GM21528 (cell line): ENCODE measurements at regions not wholly inside any gene's neighbourhood (a gene's known extent, or its start where the extent isn't known, plus 50 kb on each side); places are given as distances from the start of the nearest gene placed in this dataset.

Experiments
- ATAC-seq: cut with Tn5 transposase; IDR thresholded peaks from one replicate; pipeline ENCODE4 v1.9.1; 2021; ENCODE audit warnings: mild to moderate bottlenecking, moderate library complexity; ENCODE audit not compliant: unreplicated experiment, low FRiP score

DNA sequence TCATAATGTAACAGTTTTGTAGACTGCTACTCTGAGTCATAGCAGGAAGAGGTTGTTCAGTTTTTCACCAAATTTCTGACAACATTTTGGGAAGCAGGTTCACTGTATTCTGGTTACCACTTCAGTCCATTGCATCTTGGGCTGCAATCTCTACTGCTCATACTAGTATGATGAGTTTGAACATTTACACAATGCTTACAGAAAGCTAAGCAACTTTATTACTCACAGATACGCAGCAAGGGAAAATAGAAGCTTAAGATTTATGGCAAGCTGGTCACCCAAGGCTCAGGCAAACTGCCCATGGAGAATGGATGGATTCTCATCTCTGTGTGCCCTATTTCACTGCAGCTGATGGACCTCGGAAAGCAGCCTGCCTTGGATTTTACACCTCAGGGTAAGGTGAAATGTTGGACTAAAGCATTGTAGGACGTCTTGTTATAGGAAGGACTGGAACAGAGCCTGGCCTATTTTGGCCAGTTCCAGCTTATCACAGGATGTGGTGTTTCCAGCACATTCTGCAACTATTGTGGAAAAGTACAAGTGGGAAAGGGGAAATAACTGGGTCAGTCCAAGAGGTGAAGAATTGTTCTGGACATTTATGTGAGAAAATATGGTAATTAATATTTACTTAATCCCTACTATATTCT, 887.1 kb upstream of the AGA start:
- ATAC-seq = no peak

DNA sequence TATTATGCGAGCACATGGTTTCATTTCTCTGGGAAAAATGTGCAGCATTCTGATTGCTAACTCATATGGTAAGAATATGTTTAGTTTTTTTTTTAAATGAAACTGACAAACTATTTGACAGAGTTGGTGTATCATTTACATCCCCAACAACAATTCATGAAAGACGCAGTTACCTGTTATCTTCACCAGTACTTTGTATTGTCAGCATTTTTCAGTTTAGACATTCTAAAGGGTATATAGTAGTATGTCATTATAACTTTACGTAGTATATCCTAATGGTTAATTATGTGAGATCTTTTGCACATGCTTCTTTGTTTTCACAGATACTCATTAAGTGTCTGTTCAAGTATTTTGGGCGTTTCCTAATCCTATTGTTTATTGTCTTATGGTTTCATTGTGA, 891.1 kb upstream of the AGA start:
- ATAC-seq = no peak

DNA sequence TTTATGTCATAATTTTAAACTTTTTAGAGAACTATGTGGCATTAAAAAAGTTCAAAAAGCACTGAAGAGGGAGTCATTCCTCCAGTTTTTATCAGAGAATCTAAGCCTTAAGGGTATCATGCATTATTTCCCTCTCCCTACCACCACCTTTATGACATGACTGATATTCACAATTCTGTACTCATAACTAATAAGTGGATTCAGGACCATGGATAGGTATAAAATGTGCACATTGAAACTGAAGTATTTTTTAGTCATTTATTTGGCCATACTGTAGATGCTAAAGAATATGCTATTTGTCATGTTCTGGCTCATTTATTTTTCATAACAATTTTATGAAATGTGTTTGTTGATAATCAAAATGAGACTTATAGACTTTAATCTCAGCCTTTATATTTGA, 897.5 kb upstream of the AGA start:
- ATAC-seq = no peak

DNA sequence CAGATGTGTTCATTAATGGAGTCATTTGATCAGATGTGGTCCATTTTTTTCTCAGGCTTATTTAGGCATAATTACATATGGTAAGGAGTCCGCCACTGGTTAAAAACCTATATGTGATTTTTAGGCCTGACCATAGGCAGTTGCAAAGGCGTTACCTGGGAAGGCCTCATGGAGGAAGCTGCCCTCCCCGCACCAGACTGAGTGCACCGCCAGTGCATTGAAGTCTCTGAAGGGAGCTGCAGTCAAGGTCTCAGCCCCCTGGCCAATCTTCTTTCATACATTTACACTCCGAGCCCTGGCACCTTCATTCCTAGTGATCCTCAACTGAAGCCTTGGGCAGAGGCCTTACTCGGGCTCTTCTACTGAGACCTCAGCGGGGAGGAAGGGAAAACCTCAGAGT, 898.2 kb upstream of the AGA start:
- ATAC-seq = no peak

DNA sequence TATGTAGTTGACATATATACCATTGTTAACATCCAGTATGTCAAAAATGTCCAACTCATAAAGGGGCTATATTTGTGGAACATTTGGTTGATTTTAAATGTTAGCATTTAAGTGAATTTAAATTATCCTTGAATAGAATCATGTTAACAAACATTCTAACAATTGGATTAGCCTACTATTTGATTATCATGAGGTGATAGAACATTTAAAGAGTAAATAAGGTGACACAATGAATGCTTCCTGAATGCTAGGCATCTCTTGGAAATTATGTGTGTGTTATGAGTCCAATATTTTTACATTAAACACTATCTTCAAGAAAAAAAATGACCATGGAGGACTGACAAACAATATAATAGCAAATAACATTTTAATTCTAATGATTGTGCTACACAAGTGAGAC, 901.9 kb upstream of the AGA start:
- no peak for ATAC-seq

DNA sequence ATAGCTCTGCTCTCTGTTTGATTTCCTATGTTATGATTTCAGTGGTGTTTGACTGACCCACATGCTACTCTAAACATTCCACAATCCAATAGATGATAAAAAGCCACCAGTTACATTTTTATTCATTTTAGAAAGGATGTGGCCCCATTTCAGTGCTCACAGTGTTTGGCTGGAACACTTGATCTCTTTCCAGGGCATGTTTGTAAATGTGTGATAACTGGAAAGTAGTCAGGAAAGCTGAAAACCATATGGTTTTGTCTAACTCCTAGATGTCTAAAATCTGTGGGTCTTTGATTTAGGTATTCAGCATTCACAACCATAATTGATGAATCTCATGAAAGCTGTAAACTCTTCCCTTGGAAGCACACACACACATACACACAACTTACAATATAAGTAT, 904.9 kb upstream of the AGA start:
- ATAC-seq = no peak

DNA sequence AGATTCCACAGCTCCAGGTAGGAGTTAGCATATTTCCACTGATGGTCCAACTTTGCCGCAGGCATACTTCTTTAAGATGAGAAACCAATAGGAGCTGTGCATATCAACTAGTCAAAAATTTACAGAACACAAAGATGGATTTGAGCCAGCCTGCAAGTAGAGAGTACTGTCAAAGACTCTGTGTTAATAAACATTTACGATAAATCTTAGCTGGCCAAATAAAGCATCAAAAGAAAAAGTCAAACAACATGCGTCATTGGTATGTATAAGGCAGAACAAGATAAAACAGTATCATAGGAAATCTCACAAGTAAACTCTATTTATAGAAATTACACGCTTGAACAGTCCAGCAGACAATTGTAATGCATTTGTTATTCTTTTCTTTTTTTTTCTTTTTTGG, 907.4 kb upstream of the AGA start:
- ATAC-seq = no peak

DNA sequence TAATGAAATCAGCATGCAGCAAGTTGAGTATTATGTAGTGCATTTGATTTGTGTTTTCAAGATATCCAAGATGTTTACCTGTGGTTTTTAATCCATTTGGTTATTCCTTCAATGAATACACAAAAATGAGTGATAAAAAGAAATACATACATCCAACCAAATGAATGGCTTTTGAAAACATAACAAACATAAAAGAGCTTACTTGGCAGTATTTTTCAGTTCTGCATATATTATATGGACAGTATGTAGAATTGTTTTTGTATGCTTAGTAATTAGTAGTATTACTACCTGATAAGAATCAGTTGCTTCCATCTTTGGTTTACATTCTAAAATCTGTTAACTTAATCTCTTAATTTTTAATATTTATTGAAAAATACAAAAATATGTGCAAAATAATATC, 908.9 kb upstream of the AGA start:
- no peak for ATAC-seq

DNA sequence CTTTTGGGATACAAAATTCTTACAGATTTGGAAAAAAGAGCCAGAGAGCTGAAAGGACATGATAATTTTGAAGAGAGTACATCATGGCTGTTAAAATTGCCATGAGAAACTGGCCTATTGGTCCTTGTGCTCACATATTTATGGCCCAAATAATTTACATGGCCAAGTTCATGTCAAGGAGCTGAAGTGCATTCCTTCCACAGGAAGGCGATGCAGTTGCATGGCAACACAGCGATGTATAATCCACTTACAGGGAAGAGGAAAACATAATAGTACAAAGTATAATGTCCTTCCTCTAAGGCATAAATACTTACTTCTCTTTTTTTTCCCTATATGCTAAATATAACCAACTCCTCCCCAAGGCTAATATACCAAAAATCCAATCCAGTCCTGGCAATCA, 914.5 kb upstream of the AGA start:
- ATAC-seq = no peak

DNA sequence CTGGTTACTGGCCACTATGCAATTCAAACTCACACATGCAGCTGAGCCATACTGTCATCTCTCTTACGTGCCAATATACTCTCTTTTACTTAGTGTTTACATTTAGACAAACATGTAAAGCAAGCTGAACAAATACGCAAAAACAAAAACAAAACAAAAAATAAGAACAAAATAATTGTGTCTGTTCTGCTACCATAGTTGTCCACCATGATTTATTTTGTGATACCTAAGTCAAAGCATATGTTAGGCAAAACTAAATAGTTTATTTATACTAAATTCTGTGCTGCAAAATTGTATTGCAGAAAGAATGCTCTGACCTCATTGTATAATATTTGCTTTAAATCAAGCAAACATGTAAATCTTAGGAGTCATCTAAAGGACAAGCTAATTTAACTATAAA, 943.2 kb upstream of the AGA start:
- ATAC-seq = no peak

DNA sequence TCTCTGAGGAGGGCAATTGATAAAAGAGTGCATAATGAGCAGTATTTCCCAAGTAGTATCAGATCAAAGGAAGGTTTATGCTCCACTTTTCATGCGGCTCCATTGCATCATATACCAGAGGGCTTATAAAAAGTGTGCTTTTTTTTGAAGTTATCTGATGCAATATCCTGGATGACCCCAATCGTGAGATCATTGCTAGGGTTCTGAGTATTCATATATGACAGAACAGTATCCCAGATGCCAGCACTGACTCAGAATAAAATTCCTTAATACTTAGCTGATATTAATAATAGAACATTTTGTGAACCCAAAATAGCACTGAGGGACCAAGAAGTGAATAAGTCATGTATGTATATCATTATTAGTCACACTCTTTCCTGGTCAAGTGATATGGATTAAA, 945.5 kb upstream of the AGA start:
- no peak for ATAC-seq

DNA sequence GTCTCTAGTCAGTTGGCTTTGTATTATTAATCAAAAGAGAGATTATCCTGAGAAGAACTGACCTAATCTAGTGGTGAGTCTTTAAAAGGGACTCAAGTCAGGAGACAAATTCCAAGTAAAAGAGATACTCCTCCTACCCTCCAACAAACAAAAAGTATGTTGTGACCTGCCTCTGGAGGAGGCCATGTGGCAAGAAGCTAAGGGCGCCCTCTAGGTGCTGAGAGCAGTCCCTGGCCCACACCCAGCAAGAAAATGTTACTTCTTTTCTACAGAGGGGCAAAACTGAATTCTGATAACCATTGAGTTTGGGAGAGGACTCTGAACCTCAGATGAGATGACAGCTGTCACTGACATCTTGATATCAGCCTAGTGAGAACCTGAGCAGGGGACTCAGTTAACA, 953.6 kb upstream of the AGA start:
- ATAC-seq = no peak

DNA sequence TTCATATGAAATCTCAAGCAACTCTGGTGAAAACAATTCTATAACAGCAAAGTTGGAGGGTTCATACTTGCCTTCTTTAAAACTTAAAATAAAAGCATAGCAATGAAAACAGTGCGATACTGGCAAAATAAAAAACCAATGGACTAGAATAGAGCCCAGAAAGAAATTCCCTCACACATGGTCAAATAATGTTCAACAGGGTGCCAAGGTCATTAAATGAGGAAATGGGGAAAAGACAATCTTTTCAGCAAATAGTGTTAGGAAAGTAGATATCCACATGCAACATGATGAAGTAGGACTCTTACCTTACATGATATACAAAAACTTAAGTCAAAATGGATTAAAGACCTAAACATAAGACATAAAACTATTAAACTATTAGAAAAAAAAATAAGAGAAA, 970.2 kb upstream of the AGA start:
- ATAC-seq = no peak

DNA sequence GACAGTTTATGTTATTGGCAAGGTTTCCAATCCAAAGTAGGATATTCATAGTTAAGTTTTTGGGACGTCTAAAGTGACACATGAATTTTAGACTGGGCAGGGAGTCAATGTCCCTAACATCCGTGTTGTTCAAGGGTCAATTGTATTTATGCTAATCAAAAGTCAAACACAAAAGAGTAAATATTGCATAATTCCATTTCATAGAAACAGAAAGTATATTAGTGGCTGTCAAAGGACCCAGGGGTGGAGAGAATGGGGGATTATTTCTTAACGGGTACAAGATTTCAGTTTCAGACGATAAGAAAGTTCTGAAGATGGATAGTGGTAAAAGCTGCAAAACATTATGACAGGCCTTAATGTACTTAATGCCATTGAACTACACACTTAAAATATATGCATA, 971.8 kb upstream of the AGA start:
- no peak for ATAC-seq

DNA sequence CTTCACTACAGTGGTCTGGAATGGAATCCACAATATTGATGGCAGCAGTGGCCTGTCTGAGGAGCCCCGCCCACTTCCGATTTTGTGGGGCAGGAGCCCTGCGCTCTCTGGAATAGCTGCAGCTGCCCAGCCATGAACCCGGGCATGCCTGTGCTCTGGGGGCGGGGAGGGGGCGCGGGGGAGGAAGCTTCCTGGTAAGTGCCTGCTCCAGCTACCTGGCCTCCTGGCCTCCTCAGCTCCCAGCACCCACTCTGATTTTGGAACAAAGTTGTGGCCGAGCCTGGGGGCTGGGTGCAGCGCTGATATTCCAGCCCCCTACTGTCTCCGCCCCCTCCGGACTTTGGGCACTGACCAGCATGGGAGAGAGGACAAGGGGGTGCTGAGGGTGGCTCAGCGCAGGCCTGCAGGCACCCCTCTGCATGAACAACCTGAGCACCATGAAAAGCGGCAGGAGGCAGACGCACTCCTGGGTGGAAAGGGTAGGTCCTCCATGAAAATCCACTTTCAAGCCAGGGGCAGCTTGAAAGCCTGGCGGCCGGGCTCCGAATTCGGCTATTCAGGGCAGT, 972.7 kb upstream of the AGA start:
- no peak for ATAC-seq

DNA sequence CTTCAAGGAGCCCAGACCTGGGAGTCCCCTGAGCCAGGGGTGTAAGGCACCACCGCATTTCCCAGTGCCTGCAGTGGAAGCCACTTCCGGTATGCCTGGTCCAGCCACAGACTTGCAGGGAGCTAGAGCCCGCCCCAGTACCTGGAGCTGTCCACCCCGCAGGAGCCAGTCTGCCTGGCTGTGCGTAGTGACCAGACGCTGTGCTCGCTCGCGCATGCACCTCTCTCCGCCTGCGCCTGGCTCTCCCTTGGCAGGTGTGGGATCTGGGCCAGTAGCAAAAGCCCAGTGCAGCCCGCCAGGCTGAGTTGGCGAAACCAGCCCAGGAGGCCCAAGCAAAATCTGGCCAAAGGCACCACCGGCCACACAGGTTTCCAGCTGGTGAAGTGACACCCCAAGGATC, 973.7 kb upstream of the AGA start:
- ATAC-seq = no peak

DNA sequence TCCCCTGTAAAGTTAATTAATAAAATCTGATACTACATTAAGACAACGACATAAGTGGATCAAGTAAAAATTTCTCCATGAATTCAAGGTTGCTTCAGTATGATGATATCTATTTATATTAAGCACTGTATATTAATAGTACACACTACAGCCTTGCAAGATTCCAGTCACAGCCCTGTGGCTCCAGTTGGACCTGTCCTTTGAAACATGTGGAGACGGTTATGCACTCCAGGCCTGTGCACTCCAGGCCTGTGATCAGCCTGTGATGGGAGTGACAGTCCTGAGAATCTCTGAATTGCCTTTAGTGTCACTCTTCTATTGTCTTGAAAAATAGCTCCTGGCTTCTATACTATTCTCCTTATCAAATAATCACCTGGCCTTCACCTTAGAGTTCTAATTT, 981.1 kb upstream of the AGA start:
- no peak for ATAC-seq

DNA sequence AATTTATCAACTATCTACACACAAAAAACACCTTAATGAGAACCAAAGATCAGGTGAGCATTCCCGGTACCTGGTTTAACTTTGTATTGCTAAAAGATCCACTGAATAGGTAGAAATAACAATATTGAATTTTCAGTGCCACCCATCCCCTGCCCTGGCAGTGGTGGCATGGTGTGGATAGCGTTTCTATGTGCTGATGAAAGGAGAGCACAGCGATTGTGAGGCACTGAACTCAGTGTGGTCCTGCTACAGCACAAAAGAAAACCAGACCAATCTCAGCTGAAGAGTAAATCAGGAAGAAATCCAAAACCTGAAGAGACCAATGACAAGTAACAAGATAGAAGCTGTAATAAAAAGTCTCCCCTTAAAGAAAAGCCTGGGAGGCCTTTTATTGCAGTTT, 984.6 kb upstream of the AGA start:
- ATAC-seq = no peak

DNA sequence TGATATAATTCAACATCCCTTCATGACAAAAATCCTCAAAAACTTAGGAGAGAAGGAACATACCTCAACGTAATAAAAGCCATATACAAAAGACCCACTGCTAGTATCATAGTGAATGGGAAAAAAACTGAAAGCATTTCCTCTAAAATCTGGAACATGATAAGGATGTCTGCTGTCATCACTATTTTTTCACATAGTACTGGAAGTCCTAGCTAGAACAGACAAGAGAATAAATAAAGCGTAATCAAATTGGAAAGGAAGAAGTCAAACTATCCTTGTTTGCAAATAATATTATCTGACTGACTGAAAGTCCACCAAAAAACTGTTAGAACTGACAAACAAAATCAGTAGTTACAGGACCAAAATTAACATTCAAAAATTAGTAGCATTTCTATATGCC, 985.4 kb upstream of the AGA start:
- no peak for ATAC-seq

DNA sequence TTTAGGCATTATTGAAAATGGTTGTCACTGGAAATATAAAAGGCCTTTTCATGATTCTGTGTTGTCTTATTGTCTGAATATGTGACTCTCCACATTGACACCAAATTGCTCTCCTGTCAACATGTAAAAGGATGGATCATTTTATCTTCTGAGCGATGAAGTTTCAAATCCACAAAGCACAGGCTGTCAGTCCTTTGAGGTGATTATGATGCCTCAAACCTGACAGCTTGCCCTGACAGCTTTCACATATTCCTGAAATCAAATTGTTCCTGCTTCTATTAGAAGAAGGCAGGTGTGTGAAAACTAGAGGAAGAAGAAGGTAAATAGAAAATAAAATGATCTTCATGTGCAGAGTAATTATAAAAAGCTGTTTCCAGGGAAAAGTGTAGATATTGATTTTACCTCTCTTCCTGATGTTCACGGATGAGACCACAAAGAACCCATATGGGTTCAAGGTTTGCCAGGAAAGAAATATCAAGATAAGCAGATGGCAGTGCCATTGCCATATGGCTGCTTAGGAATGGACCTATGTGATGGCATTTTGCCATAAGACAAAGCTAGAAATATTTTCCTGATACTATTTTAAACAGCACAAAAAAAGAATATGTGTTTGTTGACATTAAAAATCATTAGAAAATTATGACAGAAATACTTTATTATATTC, 1006.3 kb upstream of the AGA start:
- ATAC-seq = no peak

DNA sequence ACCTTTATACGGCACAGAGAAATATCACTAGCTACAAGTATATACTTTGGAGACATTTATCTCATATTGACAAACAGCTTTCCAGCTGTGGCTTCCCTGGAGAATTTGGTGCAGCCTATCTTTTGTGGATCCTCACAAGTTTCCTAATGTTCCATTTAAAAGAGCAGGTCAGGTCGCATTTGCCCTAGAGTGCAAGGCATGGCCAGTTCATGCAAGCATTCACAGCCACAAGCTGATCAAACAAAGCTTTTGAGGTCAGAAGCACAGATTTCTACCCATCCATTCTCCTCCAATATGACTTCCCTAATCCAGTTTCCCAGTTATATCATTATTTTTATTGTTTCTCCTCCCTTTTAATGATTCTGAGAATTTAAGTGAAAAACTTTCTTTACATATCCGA, 1008.4 kb upstream of the AGA start:
- no peak for ATAC-seq

DNA sequence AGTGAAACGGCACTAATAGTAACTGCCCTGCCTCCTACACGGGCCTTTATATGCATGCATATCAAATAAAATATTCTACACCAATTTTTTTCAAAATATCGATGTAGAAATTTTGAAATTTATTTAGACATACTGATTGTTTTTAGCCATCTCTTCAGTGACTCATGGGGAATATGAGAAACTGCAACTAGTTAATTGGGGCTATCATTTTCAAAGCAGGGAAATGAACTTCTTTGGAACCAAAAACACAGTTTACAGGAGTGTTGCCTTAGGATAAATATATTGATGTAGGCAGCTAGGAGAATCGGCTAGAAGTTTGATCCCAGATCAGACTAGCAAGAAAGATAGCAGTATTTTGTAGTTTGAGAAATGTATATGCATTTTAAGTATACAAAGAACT, 1010.8 kb upstream of the AGA start:
- ATAC-seq = no peak
